ENCODE measurements at regions not wholly inside any gene's neighbourhood (a gene's known extent, or its start where the extent isn't known, plus 50 kb on each side); places are given as distances from the start of the nearest gene placed in this dataset.

DNA sequence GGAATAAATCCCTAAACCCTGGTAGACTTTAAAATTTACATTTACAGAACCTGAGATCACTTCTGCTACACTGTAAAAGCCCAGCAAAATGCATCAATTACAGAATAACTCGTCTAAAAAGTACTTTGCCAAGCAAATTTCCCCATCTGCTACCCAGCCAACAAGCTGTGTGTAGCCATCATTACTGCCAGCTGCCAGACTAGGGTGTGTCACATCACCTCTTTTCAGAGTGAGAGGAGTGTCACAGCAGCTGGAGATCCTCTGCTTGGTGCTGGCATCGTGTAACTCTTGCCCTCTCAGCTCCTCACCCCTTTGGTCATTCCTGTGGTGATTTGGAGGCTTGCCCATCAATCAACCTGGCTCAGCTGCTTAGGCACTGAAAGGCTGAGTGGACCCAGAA lies 340.4 kb upstream of the MMADHC start:
- H3K27me3 ChIP-seq = no peaks in the 10 kb centered on the region

DNA sequence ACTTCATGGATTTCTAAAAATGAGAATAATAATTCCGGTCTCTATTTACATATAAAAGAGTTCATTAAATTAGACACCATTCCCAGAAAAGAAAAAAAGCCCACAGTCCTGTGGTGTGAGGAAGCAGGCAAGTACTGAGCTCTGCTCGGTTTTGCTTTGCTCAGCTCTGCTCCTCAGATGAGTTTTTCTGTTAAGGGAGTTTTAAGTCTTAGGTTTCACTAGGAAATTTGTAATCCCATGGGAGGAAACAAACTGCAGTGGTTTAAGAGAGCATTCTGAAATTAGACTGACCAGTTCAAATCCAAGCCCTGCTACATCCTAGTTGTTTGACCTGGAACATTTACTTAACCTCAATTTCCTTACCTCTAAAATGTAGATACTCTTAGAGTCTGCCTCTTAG lies 338.6 kb upstream of the MMADHC start:
- no peaks in the 10 kb centered on the region for H3K27me3 ChIP-seq
- H3K4me3 ChIP-seq = no peak overlapping the region
- TF ChIP-seq POLR2A (IDR thresholded peaks at IDR 0.05) (no peak), EP300 (IDR thresholded peaks at IDR 0.05) (no peak), POLR2AphosphoS5 (IDR thresholded peaks at IDR 0.05) (no peak)
- TF ChIP-seq, protein P1, sequence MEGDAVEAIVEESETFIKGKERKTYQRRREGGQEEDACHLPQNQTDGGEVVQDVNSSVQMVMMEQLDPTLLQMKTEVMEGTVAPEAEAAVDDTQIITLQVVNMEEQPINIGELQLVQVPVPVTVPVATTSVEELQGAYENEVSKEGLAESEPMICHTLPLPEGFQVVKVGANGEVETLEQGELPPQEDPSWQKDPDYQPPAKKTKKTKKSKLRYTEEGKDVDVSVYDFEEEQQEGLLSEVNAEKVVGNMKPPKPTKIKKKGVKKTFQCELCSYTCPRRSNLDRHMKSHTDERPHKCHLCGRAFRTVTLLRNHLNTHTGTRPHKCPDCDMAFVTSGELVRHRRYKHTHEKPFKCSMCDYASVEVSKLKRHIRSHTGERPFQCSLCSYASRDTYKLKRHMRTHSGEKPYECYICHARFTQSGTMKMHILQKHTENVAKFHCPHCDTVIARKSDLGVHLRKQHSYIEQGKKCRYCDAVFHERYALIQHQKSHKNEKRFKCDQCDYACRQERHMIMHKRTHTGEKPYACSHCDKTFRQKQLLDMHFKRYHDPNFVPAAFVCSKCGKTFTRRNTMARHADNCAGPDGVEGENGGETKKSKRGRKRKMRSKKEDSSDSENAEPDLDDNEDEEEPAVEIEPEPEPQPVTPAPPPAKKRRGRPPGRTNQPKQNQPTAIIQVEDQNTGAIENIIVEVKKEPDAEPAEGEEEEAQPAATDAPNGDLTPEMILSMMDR (IDR thresholded peaks at IDR 0.05) = no peak
- intact Hi-C loops (cut with DNase I; ENCODE audit: low total_unique reads) = no loop called here
- WGBS, 5 donors = 56 to 81% (median 67%) methylated on average over 2 of the region's 2 CpGs
- H3K27ac ChIP-seq = no peak overlapping the region
- H3K36me3 ChIP-seq = no peaks in the 10 kb centered on the region
- H3K4me1 ChIP-seq = no peaks in the 10 kb centered on the region
- no peaks in the 10 kb centered on the region for H3K9me3 ChIP-seq
- no peak for DNase-seq

More for the DNA sequence above, 340.4 kb upstream of the MMADHC start:
- TF ChIP-seq, protein P1 (IDR thresholded peaks at IDR 0.05) = no peak
- TF ChIP-seq EP300 (IDR thresholded peaks at IDR 0.05) (no peak), POLR2A (IDR thresholded peaks at IDR 0.05) (no peak), POLR2AphosphoS5 (IDR thresholded peaks at IDR 0.05) (no peak)
- H3K27ac ChIP-seq = no peak overlapping the region
- DNase-seq = no peak
- H3K9me3 ChIP-seq = no peaks in the 10 kb centered on the region
- no peaks in the 10 kb centered on the region for H3K4me1 ChIP-seq
- 33 to 57% (median 50%) methylated on average over 2 of the region's 2 CpGs for WGBS, 5 donors
- no peak overlapping the region for H3K4me3 ChIP-seq
- H3K36me3 ChIP-seq = no peaks in the 10 kb centered on the region
- intact Hi-C loops (cut with DNase I; ENCODE audit: low total_unique reads) = no loop called here

DNA sequence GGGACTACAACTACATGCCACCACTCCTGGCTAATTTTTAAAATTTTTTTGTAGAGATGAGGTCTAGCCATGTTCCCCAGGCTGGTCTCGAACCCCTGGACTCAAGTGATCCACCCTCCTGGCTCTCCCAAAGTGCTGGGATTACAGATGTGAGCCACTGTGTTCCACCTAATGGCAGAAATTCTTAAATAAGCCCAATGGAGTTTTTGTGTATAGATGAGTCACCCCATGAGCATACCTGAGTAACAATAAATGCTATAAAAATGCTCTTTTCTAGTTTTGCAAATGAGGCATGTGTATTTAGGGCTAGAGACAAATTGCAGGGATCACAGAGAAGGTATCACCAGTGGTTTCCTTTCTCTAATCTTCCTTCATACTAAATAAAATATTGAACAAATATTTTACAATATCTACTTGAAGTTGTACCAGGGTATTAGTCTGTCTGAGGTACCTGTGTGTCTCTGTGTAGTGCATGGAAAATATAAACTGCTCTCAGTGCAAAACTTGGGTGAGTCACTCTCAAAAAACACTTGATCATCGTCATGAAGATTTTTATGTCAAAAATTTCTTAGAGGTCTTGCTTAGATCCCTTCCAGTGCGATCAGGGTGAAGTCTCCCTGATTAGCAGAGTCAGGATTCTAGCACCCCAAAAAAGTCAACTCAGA lies 337.1 kb upstream of the MMADHC start:
- H3K9me3 ChIP-seq = peaks cover 0 to 10% (median 0%) of the 10 kb centered on the region in 4 donors
- H3K4me1 ChIP-seq = no peaks in the 10 kb centered on the region
- H3K27ac ChIP-seq = no peak overlapping the region
- H3K27me3 ChIP-seq = no peaks in the 10 kb centered on the region
- no peaks in the 10 kb centered on the region for H3K36me3 ChIP-seq
- DNase-seq = no peak
- TF ChIP-seq, protein P1 (IDR thresholded peaks at IDR 0.05) = no peak
- no peak for TF ChIP-seq POLR2A (IDR thresholded peaks at IDR 0.05)
- TF ChIP-seq POLR2AphosphoS5 (IDR thresholded peaks at IDR 0.05) = no peak
- TF ChIP-seq EP300 (IDR thresholded peaks at IDR 0.05) = no peak
- no peak overlapping the region for H3K4me3 ChIP-seq
- WGBS, 5 donors = 68 to 86% (median 80%) methylated on average over 3 of the region's 3 CpGs
- intact Hi-C loops (cut with DNase I; ENCODE audit: low total_unique reads) = no loop called here

DNA sequence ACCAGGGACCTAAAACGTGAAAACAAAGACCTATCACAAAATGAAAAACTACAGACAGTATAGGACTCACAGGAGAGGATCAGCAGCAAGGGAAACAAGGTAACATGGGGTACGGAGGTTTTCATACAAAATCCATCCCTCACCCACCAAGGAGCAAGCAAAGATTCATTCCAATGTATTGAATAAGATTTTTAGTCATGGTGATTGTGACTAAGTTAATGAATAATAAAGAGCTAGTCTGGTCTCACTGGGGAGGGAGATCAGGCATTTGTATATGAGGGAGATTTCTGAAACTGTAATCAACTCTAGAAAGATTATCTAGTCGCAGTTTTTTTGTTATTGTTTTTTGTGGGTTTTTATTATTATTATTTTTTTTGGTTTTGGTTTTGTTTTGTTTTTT lies 336.5 kb upstream of the MMADHC start:
- intact Hi-C loops (cut with DNase I; ENCODE audit: low total_unique reads) = no loop called here
- no peaks in the 10 kb centered on the region for H3K27me3 ChIP-seq
- WGBS, 5 donors = 60 to 65% (median 62%) methylated on average over 3 of the region's 3 CpGs

More for the DNA sequence above, 336.5 kb upstream of the MMADHC start:
- TF ChIP-seq POLR2A (IDR thresholded peaks at IDR 0.05) (no peak), POLR2AphosphoS5 (IDR thresholded peaks at IDR 0.05) (no peak), EP300 (IDR thresholded peaks at IDR 0.05) (no peak)
- TF ChIP-seq, protein P1 (IDR thresholded peaks at IDR 0.05) = no peak
- Histone ChIP-seq H3K27ac (no peak overlapping the region), H3K4me3 (no peak overlapping the region), H3K4me1 (no peaks in the 10 kb centered on the region), H3K9me3 (peaks cover 0 to 10% (median 0%) of the 10 kb centered on the region in 4 donors), H3K36me3 (no peaks in the 10 kb centered on the region)
- DNase-seq = no peak

Data from stomach (tissue), 8 donors.